SJSA1 (cell line): ENCODE measurements at regions not wholly inside any gene's neighbourhood (a gene's known extent, or its start where the extent isn't known, plus 50 kb on each side); places are given as distances from the start of the nearest gene placed in this dataset.

Experiments
- DNase-seq, 2 experiments: peaks; one replicate each; pipeline ENCODE4 v3.0.0-alpha.2; 2015 to 2020; ENCODE audit warnings: low spot score in 2 of 2, low read depth in 1 of 2
- H3K27ac ChIP-seq: fragments of 250-450 bp; sonication (Bioruptor Pico); 2 replicates; pipeline ENCODE4 v1.5.1; 2020; ENCODE audit warnings: mild to moderate bottlenecking, moderate library complexity
- H3K27me3 ChIP-seq: fragments of 250-450 bp; sonication (Bioruptor Pico); replicated peaks from 2 replicates; pipeline ENCODE4 v1.5.1; 2020; ENCODE audit warnings: mild to moderate bottlenecking, moderate library complexity
- H3K36me3 ChIP-seq: fragments of 250-450 bp; sonication (Bioruptor Pico); 2 replicates; pipeline ENCODE4 v1.5.1; 2020; ENCODE audit warnings: mild to moderate bottlenecking
- H3K4me1 ChIP-seq: fragments of 250-450 bp; sonication (Bioruptor Pico); replicated peaks from 2 replicates; pipeline ENCODE4 v1.6.1; 2021; ENCODE audit warnings: mild to moderate bottlenecking
- H3K4me3 ChIP-seq: fragments of 250-450 bp; sonication (Bioruptor Pico); 2 replicates; pipeline ENCODE4 v1.5.1; 2020; ENCODE audit warnings: mild to moderate bottlenecking
- H3K9me3 ChIP-seq: fragments of 250-450 bp; sonication (Bioruptor Pico); replicated peaks from 2 replicates; pipeline ENCODE4 v1.5.1; 2020; ENCODE audit warnings: mild to moderate bottlenecking

DNA sequence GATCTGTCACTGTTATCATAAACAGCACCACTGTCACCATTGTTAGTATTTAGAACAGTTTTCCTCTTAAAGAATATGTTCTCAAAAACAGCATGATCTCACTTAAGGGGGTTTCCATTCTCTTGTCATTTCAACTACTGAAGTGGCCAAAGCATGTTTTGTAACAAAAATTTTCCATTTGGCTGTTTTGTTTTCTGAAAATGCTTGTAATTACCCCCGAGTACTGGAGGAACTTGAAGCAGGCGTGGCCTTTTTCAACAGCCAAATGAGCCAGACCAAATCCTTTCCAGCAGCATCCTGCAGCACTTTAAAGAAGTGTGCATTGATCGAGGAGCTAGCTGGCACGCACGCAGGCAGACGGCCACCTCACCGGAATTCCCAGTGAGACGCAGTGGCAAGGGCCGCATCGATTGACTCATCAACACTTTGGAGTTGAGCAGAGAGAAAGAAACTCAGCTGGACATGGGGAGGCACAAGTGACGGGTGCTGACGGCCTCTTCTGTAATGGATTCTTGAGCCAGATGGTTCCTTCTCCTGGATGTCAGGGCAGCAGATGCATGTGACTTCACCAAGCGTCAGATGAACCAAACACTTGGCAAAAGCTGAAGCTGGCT is 234.3 kb upstream of the IGF1R start:
- Histone ChIP-seq H3K4me3 (no peak overlapping the region), H3K4me1 (no peaks in the 10 kb centered on the region; the same call in 1 of the 2 replicates), H3K27ac (no peak overlapping the region), H3K36me3 (no peaks in the 10 kb centered on the region), H3K9me3 (no peaks in the 10 kb centered on the region), H3K27me3 (no peaks in the 10 kb centered on the region; the same call in 1 of the 2 replicates)
- DNase-seq, result no peak

DNA sequence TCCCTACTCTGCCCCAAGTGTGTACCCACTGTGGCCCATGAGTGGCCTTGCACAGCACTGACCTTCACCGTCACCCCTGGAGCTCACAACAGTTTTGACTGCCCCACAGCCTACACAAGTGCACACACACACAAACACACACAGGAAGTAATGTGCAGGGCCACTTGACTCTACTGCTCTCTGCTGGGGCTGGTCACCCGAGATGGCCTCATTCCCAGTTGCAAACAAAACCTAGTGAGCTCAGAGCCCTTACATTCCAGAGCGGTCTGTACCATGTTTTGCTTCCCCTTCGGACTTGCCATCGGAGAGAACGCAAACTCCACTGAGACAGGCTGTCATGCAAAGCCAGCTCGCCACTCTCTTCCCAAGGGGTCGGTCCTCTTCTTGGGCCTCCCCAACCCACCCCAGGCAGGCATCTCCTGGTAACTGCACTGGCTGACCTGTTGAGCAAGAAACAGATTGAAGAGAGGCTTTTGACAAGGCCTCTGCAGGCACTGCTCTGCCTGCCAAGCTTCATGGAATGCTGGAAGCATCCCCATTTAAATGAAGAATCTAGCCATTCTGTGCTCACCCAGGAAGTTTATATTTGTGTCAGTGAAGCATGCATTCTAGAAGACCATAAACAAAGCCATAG is 232.0 kb upstream of the IGF1R start:
- peaks cover under 1% of the 10 kb centered on the region for H3K4me1 ChIP-seq
- DNase-seq, result no peak
- no peaks in the 10 kb centered on the region for H3K36me3 ChIP-seq
- no peak overlapping the region for H3K27ac ChIP-seq
- no peak overlapping the region for H3K4me3 ChIP-seq
- H3K9me3 ChIP-seq, result 0 out of 2 replicates have a peak, but pooled peaks cover under 1% of the 10 kb centered on the region
- peaks cover 3% of the 10 kb centered on the region; the same call in 1 of the 2 replicates for H3K27me3 ChIP-seq

DNA sequence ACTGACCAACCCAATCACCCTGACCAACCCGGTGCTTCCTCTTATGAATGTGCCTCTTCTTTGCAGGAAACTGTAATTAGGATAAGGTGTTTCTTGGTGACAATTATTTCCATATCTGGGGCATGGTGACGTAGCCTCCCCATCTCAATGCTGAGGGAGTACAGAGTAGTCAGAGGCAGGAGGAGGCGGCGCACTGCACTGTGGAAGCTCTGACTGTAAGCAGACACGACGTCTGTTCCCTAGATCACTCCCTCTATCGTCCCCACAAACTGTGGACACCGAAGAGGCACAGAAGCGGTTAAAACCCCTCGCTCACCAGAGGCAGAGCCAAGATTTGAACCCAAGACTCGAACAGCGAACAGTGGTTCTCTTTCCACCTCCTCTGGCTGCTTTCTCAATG is 231.0 kb upstream of the IGF1R start:
- DNase-seq, result no peak
- Histone ChIP-seq H3K4me3 (no peak overlapping the region), H3K27me3 (peaks cover 10% of the 10 kb centered on the region), H3K9me3 (0 out of 2 replicates have a peak, but pooled peaks cover 2% of the 10 kb centered on the region), H3K27ac (no peak overlapping the region), H3K36me3 (no peaks in the 10 kb centered on the region), H3K4me1 (peaks cover 6% of the 10 kb centered on the region)

DNA sequence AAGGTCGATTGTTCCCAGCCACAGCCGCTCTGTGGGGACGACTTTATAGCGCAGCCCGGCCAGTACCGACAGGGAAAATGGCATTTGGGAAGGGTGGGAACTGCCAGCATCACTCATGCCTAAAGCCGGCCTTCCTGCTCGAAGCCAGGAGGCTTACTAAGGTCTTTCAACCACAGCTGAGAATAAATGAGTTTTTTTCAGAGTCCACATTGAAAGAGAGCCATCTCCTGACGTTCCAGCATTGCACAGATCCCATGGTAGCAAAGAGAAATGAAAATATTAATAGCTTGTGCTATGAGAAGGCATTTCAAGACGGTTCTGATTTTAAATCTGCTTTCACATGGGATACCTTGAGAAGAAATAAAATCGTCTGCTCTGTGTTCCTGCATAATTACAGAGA is 230.2 kb upstream of the IGF1R start:
- Histone ChIP-seq H3K4me3 (no peak overlapping the region), H3K36me3 (no peaks in the 10 kb centered on the region), H3K27ac (no peak overlapping the region), H3K27me3 (peaks cover 17% of the 10 kb centered on the region), H3K9me3 (0 out of 2 replicates have a peak, but pooled peaks cover 2% of the 10 kb centered on the region), H3K4me1 (peaks cover 6% of the 10 kb centered on the region)
- DNase-seq, result no peak

DNA sequence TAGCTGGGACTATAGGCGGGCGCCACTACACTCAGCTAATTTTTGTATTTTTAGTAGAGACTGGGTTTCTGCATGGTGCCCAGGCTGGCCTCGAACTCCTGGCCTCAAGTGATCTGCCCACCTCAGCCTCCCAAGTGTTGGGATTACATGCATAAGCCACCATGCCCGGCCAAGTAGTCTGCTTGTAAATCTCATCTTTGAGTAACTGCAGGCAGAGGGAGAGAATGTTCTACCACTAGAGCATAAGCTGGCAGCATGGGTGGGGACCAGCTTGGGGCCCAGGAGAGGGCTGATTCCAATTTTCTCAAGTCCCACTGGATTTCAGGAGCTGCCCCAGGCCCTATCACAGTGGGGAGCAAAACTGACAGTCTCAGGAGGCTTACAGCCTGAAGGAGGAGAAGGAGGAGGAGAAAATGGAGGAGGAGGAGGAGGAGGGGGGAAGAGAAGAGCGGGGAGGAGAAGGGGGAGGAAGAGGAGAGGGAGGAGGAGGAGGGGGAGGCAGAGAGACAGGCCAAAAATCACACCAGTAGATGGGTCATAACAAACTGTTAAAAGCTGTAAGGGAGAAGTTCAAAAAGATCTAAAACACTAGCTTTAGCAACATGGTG is 229.1 kb upstream of the IGF1R start:
- peaks cover 6% of the 10 kb centered on the region for H3K4me1 ChIP-seq
- H3K4me3 ChIP-seq, result no peak overlapping the region
- peaks cover 21% of the 10 kb centered on the region for H3K27me3 ChIP-seq
- DNase-seq, result no peak
- H3K27ac ChIP-seq, result no peak overlapping the region
- H3K9me3 ChIP-seq, result 0 out of 2 replicates have a peak, but pooled peaks cover 2% of the 10 kb centered on the region
- H3K36me3 ChIP-seq, result no peaks in the 10 kb centered on the region

DNA sequence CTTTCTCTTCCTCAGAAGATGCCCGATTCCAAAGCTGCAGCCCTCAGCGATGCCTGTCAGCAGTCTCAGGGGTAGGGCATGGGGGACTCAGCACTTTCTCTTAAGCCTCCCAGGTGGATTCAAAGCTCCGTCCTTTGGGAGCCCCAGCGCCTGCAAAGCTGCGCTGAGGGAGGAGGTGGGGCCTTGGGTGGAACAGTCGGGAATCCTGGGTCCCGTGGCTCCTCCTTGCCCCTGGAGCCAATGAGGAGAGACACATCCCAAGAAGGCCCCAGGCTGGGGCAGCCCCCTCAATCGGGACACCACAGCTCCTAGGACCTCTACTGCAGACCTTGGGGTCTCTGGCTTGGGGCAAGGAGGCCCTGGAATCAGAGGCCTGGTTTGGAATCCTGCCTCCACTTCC is 227.5 kb upstream of the IGF1R start:
- H3K27ac ChIP-seq, result no peak overlapping the region
- DNase-seq, result no peak
- no peak overlapping the region for H3K4me3 ChIP-seq
- H3K36me3 ChIP-seq, result no peaks in the 10 kb centered on the region
- H3K4me1 ChIP-seq, result peaks cover 6% of the 10 kb centered on the region
- H3K9me3 ChIP-seq, result 0 out of 2 replicates have a peak, but pooled peaks cover 2% of the 10 kb centered on the region
- peaks cover 21% of the 10 kb centered on the region for H3K27me3 ChIP-seq

- H3K36me3 ChIP-seq, result no peaks in the 10 kb centered on the region
- DNase-seq, result peak; percentile 42 to 67
- H3K27me3 ChIP-seq, result peaks cover 24% of the 10 kb centered on the region
- no peak overlapping the region for H3K4me3 ChIP-seq
- 0 out of 2 replicates have a peak, but pooled peaks cover 2% of the 10 kb centered on the region for H3K9me3 ChIP-seq
- peaks cover 6% of the 10 kb centered on the region for H3K4me1 ChIP-seq
- H3K27ac ChIP-seq, result no peak overlapping the region
Measured at GRCh38 chr15:98421419-98422129, 226.8 kb upstream of the IGF1R start.

DNA sequence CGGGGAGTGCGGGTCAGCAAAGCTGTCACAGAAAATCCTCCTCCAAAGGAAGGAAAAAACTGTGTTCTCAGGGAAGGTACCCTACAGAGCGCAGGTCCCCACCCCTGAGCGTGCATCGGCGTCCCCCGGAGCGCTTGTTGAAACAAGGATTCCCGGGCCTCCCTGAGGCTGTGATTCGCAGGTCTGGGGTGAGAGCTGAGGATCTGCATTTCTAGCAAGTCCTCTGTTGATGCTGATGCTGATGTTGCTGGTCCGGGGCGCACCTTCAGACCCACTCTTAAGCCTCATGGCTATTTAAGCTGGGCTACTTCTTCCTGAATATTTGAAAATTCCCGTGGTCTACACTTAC is 226.2 kb upstream of the IGF1R start:
- 0 out of 2 replicates have a peak, but pooled peaks cover 2% of the 10 kb centered on the region for H3K9me3 ChIP-seq
- DNase-seq, result no peak
- peaks cover 25% of the 10 kb centered on the region for H3K27me3 ChIP-seq
- H3K36me3 ChIP-seq, result no peaks in the 10 kb centered on the region
- no peak overlapping the region for H3K27ac ChIP-seq
- peaks cover 6% of the 10 kb centered on the region for H3K4me1 ChIP-seq
- H3K4me3 ChIP-seq, result no peak overlapping the region

GRCh38 chr15:98425173-98425572 is 223.2 kb upstream of the IGF1R start:
- no peaks in the 10 kb centered on the region for H3K36me3 ChIP-seq
- H3K4me1 ChIP-seq, result peaks cover 14% of the 10 kb centered on the region
- H3K27me3 ChIP-seq, result peaks cover 36% of the 10 kb centered on the region
- H3K4me3 ChIP-seq, result no peak overlapping the region
- no peak overlapping the region for H3K27ac ChIP-seq
- 0 out of 2 replicates have a peak, but pooled peaks cover 2% of the 10 kb centered on the region for H3K9me3 ChIP-seq
- no peak for DNase-seq

DNA sequence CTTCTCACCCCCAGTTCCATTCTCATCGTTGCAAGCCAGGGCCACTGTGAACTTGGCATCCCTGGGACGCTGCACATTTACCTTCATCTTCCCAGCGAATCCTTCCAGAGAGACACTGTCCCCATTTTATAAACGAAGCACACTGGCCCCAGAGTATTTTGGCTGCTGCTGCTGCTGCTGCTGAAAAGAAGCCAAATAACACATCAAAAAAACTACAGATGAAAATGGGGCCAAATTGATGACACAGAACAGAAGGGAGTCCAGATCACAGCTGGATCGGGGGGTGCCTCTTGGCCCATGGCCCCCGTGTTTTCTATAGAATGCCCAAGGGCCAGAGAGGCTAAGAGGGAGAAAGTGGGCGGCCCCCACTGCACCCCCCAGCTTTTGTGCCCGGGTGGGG is 221.0 kb upstream of the IGF1R start:
- Histone ChIP-seq H3K36me3 (no peaks in the 10 kb centered on the region), H3K27me3 (peaks cover 26% of the 10 kb centered on the region), H3K9me3 (no peaks in the 10 kb centered on the region), H3K4me1 (peaks cover 8% of the 10 kb centered on the region), H3K4me3 (no peak overlapping the region), H3K27ac (no peak overlapping the region)
- DNase-seq, result no peak

DNA sequence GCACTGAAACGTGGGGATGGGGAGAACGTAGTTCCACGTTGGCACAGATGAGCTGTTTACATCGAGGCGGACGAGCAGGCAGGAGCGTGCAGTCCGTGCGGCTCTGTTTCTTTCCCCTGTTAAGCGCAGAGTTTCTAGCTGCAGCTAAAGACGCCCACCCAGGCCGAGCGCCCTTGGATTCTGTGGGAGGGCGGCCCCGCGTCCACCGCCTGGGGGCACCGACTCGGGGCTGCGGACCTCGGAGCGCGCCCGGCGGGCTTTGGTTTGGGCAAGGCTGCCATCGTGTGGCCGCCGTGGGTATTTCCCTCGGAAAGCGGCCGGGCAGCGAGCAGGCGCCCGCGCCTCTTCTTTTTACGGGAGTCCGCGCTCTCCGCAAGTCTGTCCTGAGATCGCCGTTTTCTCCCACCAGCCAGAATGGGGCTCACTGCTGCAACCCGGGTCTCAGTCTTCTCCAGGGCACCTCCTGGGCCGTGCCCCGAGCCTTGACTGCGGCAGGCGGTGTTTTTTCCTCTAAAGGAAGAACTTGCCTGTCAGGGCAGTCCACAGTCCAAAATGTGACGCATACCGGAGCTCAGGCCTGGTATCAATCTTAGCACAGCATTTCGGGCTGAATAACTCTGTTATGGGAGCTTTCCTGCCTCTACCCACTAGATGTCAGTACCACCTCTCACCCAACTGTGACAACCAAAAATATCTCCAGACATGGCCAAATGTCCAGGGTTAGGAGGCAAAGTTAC is 219.9 kb upstream of the IGF1R start:
- peaks cover 8% of the 10 kb centered on the region for H3K4me1 ChIP-seq
- peak; percentile 67 to 76 for DNase-seq
- no peaks in the 10 kb centered on the region for H3K36me3 ChIP-seq
- H3K27ac ChIP-seq, result no peak overlapping the region
- peaks cover 18% of the 10 kb centered on the region for H3K27me3 ChIP-seq
- H3K9me3 ChIP-seq, result no peaks in the 10 kb centered on the region
- H3K4me3 ChIP-seq, result peak overlapping the region; percentile 33

GRCh38 chr15:98431171-98431570 is 217.2 kb upstream of the IGF1R start:
- Histone ChIP-seq H3K27ac (no peak overlapping the region), H3K27me3 (peaks cover 13% of the 10 kb centered on the region), H3K36me3 (no peaks in the 10 kb centered on the region), H3K9me3 (no peaks in the 10 kb centered on the region), H3K4me3 (no peak overlapping the region), H3K4me1 (peaks cover 8% of the 10 kb centered on the region)
- no peak for DNase-seq

GRCh38 chr15:98433346-98433745 is 215.0 kb upstream of the IGF1R start:
- Histone ChIP-seq H3K4me3 (no peak overlapping the region), H3K4me1 (peaks cover 3% of the 10 kb centered on the region; the same call in 1 of the 2 replicates)

More at GRCh38 chr15:98433346-98433745, 215.0 kb upstream of the IGF1R start:
- H3K9me3 ChIP-seq, result no peaks in the 10 kb centered on the region
- no peak overlapping the region for H3K27ac ChIP-seq
- no peaks in the 10 kb centered on the region for H3K27me3 ChIP-seq
- no peak for DNase-seq
- H3K36me3 ChIP-seq, result no peaks in the 10 kb centered on the region
